ENCODE measurements at regions not wholly inside any gene's neighbourhood (a gene's known extent, or its start where the extent isn't known, plus 50 kb on each side); places are given as distances from the start of the nearest gene placed in this dataset.

GRCh38 chrX:16251782-16252181 lies 84.5 kb downstream of the MAGEB17 start:
- no peak overlapping the region for H3K23ac ChIP-seq (ENCODE audit: low read length)

GRCh38 chrX:16258882-16259281 lies 91.6 kb downstream of the MAGEB17 start:
- Histone ChIP-seq H3K9ac (ENCODE audit: low read length) (no peak overlapping the region), H3K56ac (ENCODE audit: low read length) (no peak overlapping the region), H3K79me1 (ENCODE audit: low read length) (no peaks in the 10 kb centered on the region), H3K27ac (ENCODE audit: low read depth, low read length) (no peak overlapping the region), H2BK5ac (ENCODE audit: low read length) (no peak overlapping the region), H3K36me3 (ENCODE audit: control insufficient read depth, insufficient read depth, low read length) (no peaks in the 10 kb centered on the region), H2AK5ac (ENCODE audit: low read length) (no peak overlapping the region), H3K79me2 (ENCODE audit: control insufficient read depth, insufficient read depth, low read length) (no peaks in the 10 kb centered on the region), H3K4me1 (ENCODE audit: control insufficient read depth, low read depth, low read length) (no peaks in the 10 kb centered on the region), H4K5ac (ENCODE audit: low read length) (no peak overlapping the region), H2BK120ac (ENCODE audit: low read depth, low read length) (no peak overlapping the region), H3K18ac (ENCODE audit: low read length) (no peak overlapping the region), H3K4ac (ENCODE audit: low read depth, low read length) (no peak overlapping the region), H3K4me2 (ENCODE audit: low read length) (no peak overlapping the region), H3K23ac (ENCODE audit: low read length) (no peak overlapping the region), H4K8ac (ENCODE audit: low read depth, low read length) (no peak overlapping the region), H2BK15ac (replicated peaks; ENCODE audit: low read depth) (no peak overlapping the region), H3K27me3 (ENCODE audit: insufficient read depth, low read length, poor library complexity) (no peaks in the 10 kb centered on the region), H3K4me3 (ENCODE audit: low read length) (no peak overlapping the region)
- DNase-seq, result peak; percentile 2
- WGBS (ENCODE audit: extremely low coverage, insufficient coverage, low lambda C conversion rate), result no CpG with 5 or more reads among the region's 4 CpGs

More at GRCh38 chrX:16251782-16252181, 84.5 kb downstream of the MAGEB17 start:
- no peaks in the 10 kb centered on the region for H3K79me2 ChIP-seq (ENCODE audit: control insufficient read depth, insufficient read depth, low read length)
- H2BK120ac ChIP-seq (ENCODE audit: low read depth, low read length), result no peak overlapping the region
- H3K56ac ChIP-seq (ENCODE audit: low read length), result no peak overlapping the region
- H2BK5ac ChIP-seq (ENCODE audit: low read length), result no peak overlapping the region
- H3K18ac ChIP-seq (ENCODE audit: low read length), result no peak overlapping the region
- H3K79me1 ChIP-seq (ENCODE audit: low read length), result no peaks in the 10 kb centered on the region
- no peak for DNase-seq
- no peak overlapping the region for H3K9ac ChIP-seq (ENCODE audit: low read length)
- no peak overlapping the region for H2AK5ac ChIP-seq (ENCODE audit: low read length)
- no peak overlapping the region for H3K4me3 ChIP-seq (ENCODE audit: low read length)
- no CpG with 5 or more reads among the region's 4 CpGs for WGBS (ENCODE audit: extremely low coverage, insufficient coverage, low lambda C conversion rate)
- H3K4me2 ChIP-seq (ENCODE audit: low read length), result no peak overlapping the region
- no peak overlapping the region for H3K4ac ChIP-seq (ENCODE audit: low read depth, low read length)
- no peaks in the 10 kb centered on the region for H3K4me1 ChIP-seq (ENCODE audit: control insufficient read depth, low read depth, low read length)
- no peaks in the 10 kb centered on the region for H3K27me3 ChIP-seq (ENCODE audit: insufficient read depth, low read length, poor library complexity)
- no peaks in the 10 kb centered on the region for H3K36me3 ChIP-seq (ENCODE audit: control insufficient read depth, insufficient read depth, low read length)
- no peak overlapping the region for H4K5ac ChIP-seq (ENCODE audit: low read length)
- H2BK15ac ChIP-seq (replicated peaks; ENCODE audit: low read depth), result no peak overlapping the region
- H4K8ac ChIP-seq (ENCODE audit: low read depth, low read length), result no peak overlapping the region
- H3K27ac ChIP-seq (ENCODE audit: low read depth, low read length), result no peak overlapping the region

GRCh38 chrX:16267431-16267830 lies 100.2 kb downstream of the MAGEB17 start:
- Histone ChIP-seq H3K4me1 (ENCODE audit: control insufficient read depth, low read depth, low read length) (no peaks in the 10 kb centered on the region), H3K27me3 (ENCODE audit: insufficient read depth, low read length, poor library complexity) (no peaks in the 10 kb centered on the region), H2BK15ac (replicated peaks; ENCODE audit: low read depth) (no peak overlapping the region), H3K9ac (ENCODE audit: low read length) (no peak overlapping the region), H3K36me3 (ENCODE audit: control insufficient read depth, insufficient read depth, low read length) (no peaks in the 10 kb centered on the region), H3K56ac (ENCODE audit: low read length) (no peak overlapping the region), H4K8ac (ENCODE audit: low read depth, low read length) (no peak overlapping the region), H4K5ac (ENCODE audit: low read length) (no peak overlapping the region), H3K23ac (ENCODE audit: low read length) (no peak overlapping the region), H3K27ac (ENCODE audit: low read depth, low read length) (no peak overlapping the region), H3K4me2 (ENCODE audit: low read length) (no peak overlapping the region), H3K79me2 (ENCODE audit: control insufficient read depth, insufficient read depth, low read length) (no peaks in the 10 kb centered on the region), H2BK5ac (ENCODE audit: low read length) (no peak overlapping the region), H3K18ac (ENCODE audit: low read length) (no peak overlapping the region), H2BK120ac (ENCODE audit: low read depth, low read length) (no peak overlapping the region), H2AK5ac (ENCODE audit: low read length) (no peak overlapping the region), H3K4ac (ENCODE audit: low read depth, low read length) (no peak overlapping the region), H3K79me1 (ENCODE audit: low read length) (no peaks in the 10 kb centered on the region), H3K4me3 (ENCODE audit: low read length) (no peak overlapping the region)
- DNase-seq, result no peak
- no CpG with 5 or more reads among the region's 1 CpG for WGBS (ENCODE audit: extremely low coverage, insufficient coverage, low lambda C conversion rate)

DNA sequence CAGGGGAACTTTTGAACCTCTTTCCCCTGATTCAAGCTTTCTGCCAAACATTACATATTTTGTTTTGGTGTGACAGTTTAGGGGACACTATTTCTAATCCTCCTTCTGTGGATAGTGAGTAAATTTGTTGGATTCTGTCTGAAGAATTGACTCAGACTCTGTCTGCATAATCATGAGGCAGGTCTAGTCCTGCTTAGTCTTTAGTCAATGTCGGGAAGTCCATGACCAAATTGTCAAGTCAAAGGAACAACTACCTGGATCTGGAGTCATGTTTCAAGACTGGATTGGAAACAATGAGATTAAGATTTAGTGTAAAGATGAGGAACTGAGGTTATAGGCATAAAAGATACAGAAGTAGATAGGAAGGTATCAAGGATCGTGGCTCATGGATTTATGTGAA lies 100.9 kb downstream of the MAGEB17 start:
- no peaks in the 10 kb centered on the region for H3K79me2 ChIP-seq (ENCODE audit: control insufficient read depth, insufficient read depth, low read length)
- no peaks in the 10 kb centered on the region for H3K4me1 ChIP-seq (ENCODE audit: control insufficient read depth, low read depth, low read length)
- H3K18ac ChIP-seq (ENCODE audit: low read length), result no peak overlapping the region
- H4K8ac ChIP-seq (ENCODE audit: low read depth, low read length), result no peak overlapping the region
- H3K9ac ChIP-seq (ENCODE audit: low read length), result no peak overlapping the region
- H3K4ac ChIP-seq (ENCODE audit: low read depth, low read length), result no peak overlapping the region
- H3K4me2 ChIP-seq (ENCODE audit: low read length), result no peak overlapping the region
- no peaks in the 10 kb centered on the region for H3K36me3 ChIP-seq (ENCODE audit: control insufficient read depth, insufficient read depth, low read length)
- H3K27me3 ChIP-seq (ENCODE audit: insufficient read depth, low read length, poor library complexity), result no peaks in the 10 kb centered on the region
- H3K56ac ChIP-seq (ENCODE audit: low read length), result no peak overlapping the region
- H2AK5ac ChIP-seq (ENCODE audit: low read length), result no peak overlapping the region
- no peak for DNase-seq
- WGBS (ENCODE audit: extremely low coverage, insufficient coverage, low lambda C conversion rate), result no CpG with 5 or more reads among the region's 2 CpGs
- H2BK120ac ChIP-seq (ENCODE audit: low read depth, low read length), result no peak overlapping the region
- H3K23ac ChIP-seq (ENCODE audit: low read length), result no peak overlapping the region
- H2BK15ac ChIP-seq (replicated peaks; ENCODE audit: low read depth), result no peak overlapping the region
- H4K5ac ChIP-seq (ENCODE audit: low read length), result no peak overlapping the region
- H3K79me1 ChIP-seq (ENCODE audit: low read length), result no peaks in the 10 kb centered on the region
- H3K4me3 ChIP-seq (ENCODE audit: low read length), result no peak overlapping the region
- H2BK5ac ChIP-seq (ENCODE audit: low read length), result no peak overlapping the region
- no peak overlapping the region for H3K27ac ChIP-seq (ENCODE audit: low read depth, low read length)

- Histone ChIP-seq H3K4ac (ENCODE audit: low read depth, low read length) (no peak overlapping the region), H3K79me1 (ENCODE audit: low read length) (no peaks in the 10 kb centered on the region), H2BK15ac (replicated peaks; ENCODE audit: low read depth) (no peak overlapping the region), H2AK5ac (ENCODE audit: low read length) (no peak overlapping the region), H3K18ac (ENCODE audit: low read length) (no peak overlapping the region), H2BK120ac (ENCODE audit: low read depth, low read length) (no peak overlapping the region), H3K56ac (ENCODE audit: low read length) (no peak overlapping the region), H4K8ac (ENCODE audit: low read depth, low read length) (no peak overlapping the region), H3K4me2 (ENCODE audit: low read length) (no peak overlapping the region), H2BK5ac (ENCODE audit: low read length) (no peak overlapping the region), H3K4me1 (ENCODE audit: control insufficient read depth, low read depth, low read length) (no peaks in the 10 kb centered on the region), H3K23ac (ENCODE audit: low read length) (no peak overlapping the region), H3K27me3 (ENCODE audit: insufficient read depth, low read length, poor library complexity) (no peaks in the 10 kb centered on the region), H3K9ac (ENCODE audit: low read length) (no peak overlapping the region), H3K79me2 (ENCODE audit: control insufficient read depth, insufficient read depth, low read length) (no peaks in the 10 kb centered on the region), H4K5ac (ENCODE audit: low read length) (no peak overlapping the region), H3K4me3 (ENCODE audit: low read length) (no peak overlapping the region), H3K36me3 (ENCODE audit: control insufficient read depth, insufficient read depth, low read length) (no peaks in the 10 kb centered on the region), H3K27ac (ENCODE audit: low read depth, low read length) (no peak overlapping the region)
- peak; percentile 48 for DNase-seq
- WGBS (ENCODE audit: extremely low coverage, insufficient coverage, low lambda C conversion rate), result no CpG with 5 or more reads among the region's 3 CpGs
These were observed 111.6 kb downstream of the MAGEB17 start for GRCh38 chrX:16278927-16279326.

DNA sequence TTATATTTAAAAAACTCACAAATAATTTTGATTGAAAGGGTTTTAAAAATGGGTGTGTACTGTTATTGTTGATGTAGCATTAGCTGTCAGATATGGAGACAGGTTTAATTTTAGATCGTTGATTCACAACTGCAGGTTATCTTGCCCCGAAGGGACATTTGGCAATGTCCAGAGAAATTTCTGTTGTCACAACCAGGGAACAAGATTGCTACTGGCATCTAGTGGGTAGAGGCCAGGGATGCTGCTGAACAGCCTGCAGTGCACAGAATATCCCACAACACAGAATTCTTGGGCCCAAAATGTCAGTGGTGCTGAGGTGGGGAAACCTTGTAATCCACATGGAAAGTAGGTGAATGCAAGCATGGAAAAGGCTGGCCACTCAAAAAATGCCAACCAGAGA lies 114.9 kb downstream of the MAGEB17 start:
- no peak overlapping the region for H3K4me2 ChIP-seq (ENCODE audit: low read length)
- no peaks in the 10 kb centered on the region for H3K79me2 ChIP-seq (ENCODE audit: control insufficient read depth, insufficient read depth, low read length)
- H3K4me3 ChIP-seq (ENCODE audit: low read length), result no peak overlapping the region
- no peak overlapping the region for H4K5ac ChIP-seq (ENCODE audit: low read length)
- H3K9ac ChIP-seq (ENCODE audit: low read length), result no peak overlapping the region
- DNase-seq, result no peak
- H3K56ac ChIP-seq (ENCODE audit: low read length), result no peak overlapping the region
- no peaks in the 10 kb centered on the region for H3K4me1 ChIP-seq (ENCODE audit: control insufficient read depth, low read depth, low read length)
- no peak overlapping the region for H2BK15ac ChIP-seq (replicated peaks; ENCODE audit: low read depth)
- H3K4ac ChIP-seq (ENCODE audit: low read depth, low read length), result no peak overlapping the region
- no CpG with 5 or more reads among the region's 2 CpGs for WGBS (ENCODE audit: extremely low coverage, insufficient coverage, low lambda C conversion rate)
- H3K27ac ChIP-seq (ENCODE audit: low read depth, low read length), result no peak overlapping the region
- H2BK120ac ChIP-seq (ENCODE audit: low read depth, low read length), result no peak overlapping the region
- no peak overlapping the region for H3K23ac ChIP-seq (ENCODE audit: low read length)
- no peak overlapping the region for H2AK5ac ChIP-seq (ENCODE audit: low read length)
- no peak overlapping the region for H4K8ac ChIP-seq (ENCODE audit: low read depth, low read length)
- no peak overlapping the region for H3K18ac ChIP-seq (ENCODE audit: low read length)
- no peaks in the 10 kb centered on the region for H3K36me3 ChIP-seq (ENCODE audit: control insufficient read depth, insufficient read depth, low read length)
- H2BK5ac ChIP-seq (ENCODE audit: low read length), result no peak overlapping the region
- no peaks in the 10 kb centered on the region for H3K27me3 ChIP-seq (ENCODE audit: insufficient read depth, low read length, poor library complexity)
- H3K79me1 ChIP-seq (ENCODE audit: low read length), result no peaks in the 10 kb centered on the region
